A549 (cell line): ENCODE measurements at regions not wholly inside any gene's neighbourhood (a gene's known extent, or its start where the extent isn't known, plus 50 kb on each side); places are given as distances from the start of the nearest gene placed in this dataset.

Source experiments
- ATAC-seq, 2 experiments: fragments of 200-7000 bp in 1 of 2; fragments of >200 bp in 1 of 2; cut with Nextera tagmentation in 1 of 2; cut with Tn5 transposase in 1 of 2; 3 replicates each; pipeline versions ENCODE4 v1.8.0 to v1.9.1; 2018 to 2020; ENCODE audit warnings: mild to moderate bottlenecking in 1 of 2, moderate library complexity in 1 of 2
- CTCF ChIA-PET: fragments of 300-600 bp; sonication (Branson Sonifier 250); formaldehyde crosslinking; extraction: SDS; loops from one replicate; lab custom pipeline; 2021; ENCODE audit warnings: antibody characterized with exemption, inconsistent platforms; lab: Yijun Ruan, JAX
- POLR2A ChIA-PET: fragments of 350-600 bp; formaldehyde crosslinking; extraction: SDS; loops from one replicate; lab custom pipeline; 2021; ENCODE audit warnings: antibody characterized with exemption, inconsistent platforms; lab: Yijun Ruan, JAX
- DNase-seq, 2 experiments: peaks; one replicate each; pipeline versions ENCODE4 v3.0.0 to v3.0.0-alpha.2; 2011 to 2016; ENCODE audit warnings: low read depth in 1 of 2, low spot score in 1 of 2
- FAIRE-seq: peaks from 2 replicates; lab custom pipeline; 2011; peaks lifted over from hg19 to GRCh38; lab: Jason Lieb, UNC
- H3K27ac ChIP-seq, 2 experiments: fragments of >200 bp; sonication (Bioruptor Twin); formaldehyde crosslinking; 3 replicates each; pipeline ENCODE4 v1.5.1; 2016 to 2017
- H3K4me1 ChIP-seq: fragments of >200 bp; sonication (Bioruptor Twin); formaldehyde crosslinking; 3 replicates; pipeline ENCODE4 v1.6.1; 2016
- H3K4me2 ChIP-seq: fragments of >200 bp; sonication (Bioruptor Twin); formaldehyde crosslinking; 3 replicates; pipeline ENCODE4 v1.6.1; 2016
- H3K4me3 ChIP-seq: fragments of >200 bp; sonication (Bioruptor Twin); formaldehyde crosslinking; 3 replicates; pipeline ENCODE4 v1.5.1; 2016
- H3K9me3 ChIP-seq: fragments of >200 bp; sonication (Bioruptor Twin); formaldehyde crosslinking; 3 replicates; pipeline ENCODE4 v1.6.1; 2016
- CBX2 ChIP-seq: fragments of 200-600 bp; sonication (generic); IDR thresholded peaks from 2 replicates; pipeline ENCODE4 v1.6.1; 2016; ENCODE audit warnings: low read depth, mild to moderate bottlenecking, borderline replicate concordance
- CEBPB ChIP-seq, 2 experiments: fragments of >200 bp in 1 of 2; sonication (Bioruptor Twin) in 1 of 2; formaldehyde crosslinking in 1 of 2; IDR thresholded peaks; 2 replicates each; pipeline ENCODE4 v1.6.1; 2012 to 2016
- CHD4 ChIP-seq: fragments of 200-600 bp; sonication (generic); IDR thresholded peaks from 2 replicates; pipeline ENCODE4 v1.6.1; 2016; ENCODE audit warnings: antibody characterized with exemption, mild to moderate bottlenecking, borderline replicate concordance
- EHF ChIP-seq: fragments of 250-450 bp; sonication (Bioruptor Pico); IDR thresholded peaks from 2 replicates; pipeline ENCODE4 v1.5.0; 2020; ENCODE audit warnings: mild to moderate bottlenecking
- EP300 ChIP-seq, 2 experiments: fragments of >200 bp; sonication (Bioruptor Twin); formaldehyde crosslinking; IDR thresholded peaks; 2 replicates in 1 of 2; 3 replicates in 1 of 2; pipeline ENCODE4 v1.6.1; 2016 to 2017
- FOSB ChIP-seq: fragments of 250-450 bp; sonication (Bioruptor Pico); IDR thresholded peaks from 2 replicates; pipeline ENCODE4 v1.5.0; 2020; ENCODE audit warnings: mild to moderate bottlenecking, moderate library complexity
- HEYL ChIP-seq: fragments of 250-450 bp; sonication (Bioruptor Pico); IDR thresholded peaks from 2 replicates; pipeline ENCODE4 v1.8.0; 2021; ENCODE audit warnings: mild to moderate bottlenecking, moderate library complexity
- HOXB5 ChIP-seq: fragments of 250-450 bp; sonication (Bioruptor Pico); IDR thresholded peaks from 2 replicates; pipeline ENCODE4 v1.5.0; 2020; ENCODE audit warnings: mild to moderate bottlenecking, moderate library complexity
- JUNB ChIP-seq: fragments of >200 bp; sonication (Bioruptor Twin); formaldehyde crosslinking; IDR thresholded peaks from 2 replicates; pipeline ENCODE4 v1.6.1; 2016
- KDM1A ChIP-seq: fragments of 200-600 bp; sonication (generic); IDR thresholded peaks from 2 replicates; pipeline ENCODE4 v1.6.1; 2016; ENCODE audit warnings: low read depth, mild to moderate bottlenecking
- MAZ ChIP-seq: fragments of 150-350 bp; IDR thresholded peaks from 2 replicates; pipeline ENCODE4 v1.6.1; 2014; ENCODE audit warnings: antibody characterized with exemption, low read depth, low read length, borderline replicate concordance
- NFE2L2 ChIP-seq: fragments of 150-350 bp; conservative IDR thresholded peaks from 2 replicates; pipeline ENCODE4 v1.6.1; 2014; ENCODE audit warnings: low read length
- PHF8 ChIP-seq: fragments of 200-600 bp; sonication (generic); IDR thresholded peaks from 2 replicates; pipeline ENCODE4 v1.6.1; 2016; ENCODE audit warnings: low read depth, mild to moderate bottlenecking, antibody characterized with exemption, moderate library complexity, borderline replicate concordance
- POLR2A ChIP-seq: IDR thresholded peaks from 2 replicates; pipeline ENCODE4 v1.6.1; 2012; ENCODE audit warnings: mild to moderate bottlenecking, low read length
- RARB ChIP-seq: fragments of 250-450 bp; sonication (Bioruptor Pico); IDR thresholded peaks from 2 replicates; pipeline ENCODE4 v1.8.0; 2021; ENCODE audit warnings: mild to moderate bottlenecking, moderate library complexity
- TFCP2L1 ChIP-seq: fragments of 250-450 bp; sonication (Bioruptor Pico); IDR thresholded peaks from 2 replicates; pipeline ENCODE4 v1.5.0; 2021; ENCODE audit warnings: mild to moderate bottlenecking
- TP53 ChIP-seq: fragments of 250-450 bp; sonication (Bioruptor Pico); IDR thresholded peaks from 2 replicates; pipeline ENCODE4 v1.5.0; 2021; ENCODE audit warnings: mild to moderate bottlenecking, moderate library complexity
- ZC3H11A ChIP-seq: fragments of 450-650 bp; IDR thresholded peaks from 2 replicates; pipeline ENCODE4 v1.6.1; 2014; ENCODE audit warnings: antibody characterized with exemption, mild to moderate bottlenecking
- ZNF302 ChIP-seq: fragments of 250-450 bp; sonication (Bioruptor Pico); IDR thresholded peaks from 2 replicates; pipeline ENCODE4 v1.9.0; 2021; ENCODE audit warnings: inconsistent platforms, mild to moderate bottlenecking, moderate library complexity
- WGBS: methylation state at CpG from one replicate; pipeline ENCODE4 v1.1.6; 2017; ENCODE audit errors: missing lambda C conversion rate; 5-methylcytosine and 5-hydroxymethylcytosine counted together
- TF ChIP-seq, protein P1 (sequence below): IDR thresholded peaks from 2 replicates; pipeline ENCODE4 v1.6.1; 2012
- TF ChIP-seq, protein P2 (sequence below): IDR thresholded peaks from 2 replicates; pipeline ENCODE4 v1.6.1; 2012; ENCODE audit warnings: low read depth, borderline replicate concordance

GRCh38 chr4:112889199-112889598 lies 160.3 kb upstream of the ANK2 start:
- H3K9me3 ChIP-seq, result no peaks in the 10 kb centered on the region
- no peak for DNase-seq
- TF ChIP-seq TP53 (no peak), KDM1A (no peak), NFE2L2 (no peak), TFCP2L1 (CRISPR knock-in tag) (no peak), CBX2 (no peak), FOSB (no peak), CHD4 (no peak)
- H3K27ac ChIP-seq, result no peak overlapping the region
- H3K4me3 ChIP-seq, result no peak overlapping the region
- ChIA-PET POLR2A (no interaction called here), CTCF (interaction anchor here (1.7 kb wide), 1 partner anchor 13 kb away, joined by 3 read pairs; no protein-coding TSS in a partner anchor)
- no peaks in the 10 kb centered on the region for H3K4me1 ChIP-seq
- H3K4me2 ChIP-seq, result no peak overlapping the region
- FAIRE-seq, result no peak
- ATAC-seq, result no peak

GRCh38 chr4:112889619-112890527 lies 159.6 kb upstream of the ANK2 start:
- WGBS, result 59% methylated on average over 5 of the region's 5 CpGs
- no peaks in the 10 kb centered on the region for H3K4me1 ChIP-seq
- H3K4me2 ChIP-seq, result no peak overlapping the region
- ATAC-seq (no peak), FAIRE-seq (no peak), DNase-seq (no peak)
- POLR2A ChIA-PET, result no interaction called here
- no peaks in the 10 kb centered on the region for H3K9me3 ChIP-seq
- H3K27ac ChIP-seq, result no peak overlapping the region
- H3K4me3 ChIP-seq, result no peak overlapping the region
- no peak for TF ChIP-seq ZNF302 (CRISPR knock-in tag)
- TF ChIP-seq PHF8, result no peak
- TF ChIP-seq MAZ, result no peak
- TF ChIP-seq, protein P1, sequence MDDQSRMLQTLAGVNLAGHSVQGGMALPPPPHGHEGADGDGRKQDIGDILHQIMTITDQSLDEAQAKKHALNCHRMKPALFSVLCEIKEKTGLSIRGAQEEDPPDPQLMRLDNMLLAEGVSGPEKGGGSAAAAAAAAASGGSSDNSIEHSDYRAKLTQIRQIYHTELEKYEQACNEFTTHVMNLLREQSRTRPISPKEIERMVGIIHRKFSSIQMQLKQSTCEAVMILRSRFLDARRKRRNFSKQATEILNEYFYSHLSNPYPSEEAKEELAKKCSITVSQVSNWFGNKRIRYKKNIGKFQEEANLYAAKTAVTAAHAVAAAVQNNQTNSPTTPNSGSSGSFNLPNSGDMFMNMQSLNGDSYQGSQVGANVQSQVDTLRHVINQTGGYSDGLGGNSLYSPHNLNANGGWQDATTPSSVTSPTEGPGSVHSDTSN, result no peak
- no peak for TF ChIP-seq FOSB
- no peak for TF ChIP-seq ZC3H11A
- no peak for TF ChIP-seq TP53
- no peak for TF ChIP-seq CBX2
- no peak for TF ChIP-seq CEBPB (IDR thresholded peaks at IDR 0.05)
- TF ChIP-seq EHF, result no peak
- no peak for TF ChIP-seq HOXB5
- TF ChIP-seq, protein P2, sequence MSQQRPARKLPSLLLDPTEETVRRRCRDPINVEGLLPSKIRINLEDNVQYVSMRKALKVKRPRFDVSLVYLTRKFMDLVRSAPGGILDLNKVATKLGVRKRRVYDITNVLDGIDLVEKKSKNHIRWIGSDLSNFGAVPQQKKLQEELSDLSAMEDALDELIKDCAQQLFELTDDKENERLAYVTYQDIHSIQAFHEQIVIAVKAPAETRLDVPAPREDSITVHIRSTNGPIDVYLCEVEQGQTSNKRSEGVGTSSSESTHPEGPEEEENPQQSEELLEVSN, result no peak
- CTCF ChIA-PET, result interaction anchor here (0.6 to 1.7 kb wide), 2 partner anchors 12 to 15 kb away, joined by 3 read pairs; no protein-coding TSS in a partner anchor

- FAIRE-seq, result no peak
- WGBS, result 79% methylated on average over 3 of the region's 3 CpGs
- TF ChIP-seq ZNF302 (CRISPR knock-in tag) (no peak), EP300 (IDR thresholded peaks at IDR 0.05) (no peak), POLR2A (no peak), CHD4 (no peak), RARB (CRISPR knock-in tag) (no peak), ZC3H11A (no peak), JUNB (no peak), HEYL (CRISPR knock-in tag) (no peak), TP53 (no peak)
- TF ChIP-seq, all 56 proteins: peak for 0
- no peak overlapping the region for H3K27ac ChIP-seq
- DNase-seq, result no peak
- H3K4me1 ChIP-seq, result no peaks in the 10 kb centered on the region
- CTCF ChIA-PET, result interaction anchor here (0.7 kb wide), 1 partner anchor 196 kb away, joined by 3 read pairs; no protein-coding TSS in a partner anchor
- no peaks in the 10 kb centered on the region for H3K9me3 ChIP-seq
- H3K4me3 ChIP-seq, result no peak overlapping the region
- no peak overlapping the region for H3K4me2 ChIP-seq
- no peak for ATAC-seq
- POLR2A ChIA-PET, result no interaction called here
Measured at GRCh38 chr4:112894480-112894879, 155.0 kb upstream of the ANK2 start.
